ENCODE measurements at regions not wholly inside any gene's neighbourhood (a gene's known extent, or its start where the extent isn't known, plus 50 kb on each side); places are given as distances from the start of the nearest gene placed in this dataset.

DNA sequence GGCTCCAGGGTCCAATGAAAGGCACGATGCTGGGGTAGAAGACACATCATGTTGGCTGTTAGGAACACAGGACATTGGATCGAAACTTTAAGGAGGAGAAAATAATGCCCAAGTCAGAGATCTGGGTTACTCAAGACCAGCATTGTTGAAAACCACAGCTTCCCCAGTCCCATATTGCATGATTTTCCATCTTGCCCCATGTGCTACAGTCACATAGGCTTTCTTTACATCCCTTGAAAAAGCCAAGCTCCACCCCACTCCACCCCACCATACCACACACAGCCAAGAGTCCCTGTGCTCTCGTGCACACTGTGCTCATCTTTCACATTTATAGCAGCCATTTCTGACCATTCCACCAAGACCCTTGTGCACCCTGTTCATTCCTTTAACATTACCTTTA is 636.2 kb downstream of the DIAPH3 start:
- no peak for ATAC-seq
- FAIRE-seq = no peak
- no peaks in the 10 kb centered on the region for H4K20me1 ChIP-seq (ENCODE audit: insufficient read depth, low read length)
- H3K79me2 ChIP-seq (ENCODE audit: insufficient read depth, low read length) = no peaks in the 10 kb centered on the region
- H2AFZ ChIP-seq (ENCODE audit: low read length) = no peak overlapping the region
- intact Hi-C loops (cut with micrococcal nuclease; ENCODE audit: unreplicated experiment) (no loop called here), in situ Hi-C loops (cut with HindIII; ENCODE audit: extremely low pct_ligation_motif_present, low pct_unique_long_range_greater_than_20kb) (no loop called here)
- H3K27ac ChIP-seq (ENCODE audit: extremely low read length, insufficient read depth, low read length) = no peak overlapping the region
- 0 out of 2 replicates have a peak, but pooled peaks cover 7% of the 10 kb centered on the region for H3K4me1 ChIP-seq (ENCODE audit: insufficient read depth, low read length)
- H3K4me2 ChIP-seq (ENCODE audit: low read depth, low read length) = no peak overlapping the region
- no peaks in the 10 kb centered on the region for H3K27me3 ChIP-seq (ENCODE audit: control insufficient read depth in 1 of 2, insufficient read depth in 2 of 2, low read length in 2 of 2)
- H3K4me3 ChIP-seq (replicated peaks in 1 of 3; ENCODE audit: insufficient read depth in 1 of 3, low read depth in 2 of 3, low read length in 3 of 3) = no peak overlapping the region
- no peak for DNase-seq (ENCODE audit: low spot score)
- H3K9ac ChIP-seq (ENCODE audit: insufficient read depth, low read depth, low read length) = no peak overlapping the region
- H3K36me3 ChIP-seq (replicated peaks in 1 of 2; ENCODE audit: control insufficient read depth in 1 of 2, insufficient read depth in 2 of 2, low read length in 2 of 2) = no peaks in the 10 kb centered on the region
- WGBS (ENCODE audit: low lambda C conversion rate) = 0% methylated on average over 3 of the region's 3 CpGs
- H3K9me3 ChIP-seq (ENCODE audit: low read length) = no peaks in the 10 kb centered on the region
- BruUV-seq (replicated peaks) = no TSS peak
- POLR2A ChIA-PET = no interaction called here
- no peak for TF ChIP-seq ZNF292 (CRISPR knock-in tag; IDR thresholded peaks at IDR 0.05; ENCODE audit: borderline replicate concordance, low read depth)
- TF ChIP-seq MYNN (CRISPR knock-in tag; IDR thresholded peaks at IDR 0.05; ENCODE audit: low read depth) = no peak
- TF ChIP-seq, protein P1, sequence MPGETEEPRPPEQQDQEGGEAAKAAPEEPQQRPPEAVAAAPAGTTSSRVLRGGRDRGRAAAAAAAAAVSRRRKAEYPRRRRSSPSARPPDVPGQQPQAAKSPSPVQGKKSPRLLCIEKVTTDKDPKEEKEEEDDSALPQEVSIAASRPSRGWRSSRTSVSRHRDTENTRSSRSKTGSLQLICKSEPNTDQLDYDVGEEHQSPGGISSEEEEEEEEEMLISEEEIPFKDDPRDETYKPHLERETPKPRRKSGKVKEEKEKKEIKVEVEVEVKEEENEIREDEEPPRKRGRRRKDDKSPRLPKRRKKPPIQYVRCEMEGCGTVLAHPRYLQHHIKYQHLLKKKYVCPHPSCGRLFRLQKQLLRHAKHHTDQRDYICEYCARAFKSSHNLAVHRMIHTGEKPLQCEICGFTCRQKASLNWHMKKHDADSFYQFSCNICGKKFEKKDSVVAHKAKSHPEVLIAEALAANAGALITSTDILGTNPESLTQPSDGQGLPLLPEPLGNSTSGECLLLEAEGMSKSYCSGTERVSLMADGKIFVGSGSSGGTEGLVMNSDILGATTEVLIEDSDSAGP (CRISPR knock-in tag; IDR thresholded peaks at IDR 0.05; ENCODE audit: borderline replicate concordance) = no peak
- no peak for TF ChIP-seq ZNF670 (CRISPR knock-in tag; IDR thresholded peaks at IDR 0.05; ENCODE audit: borderline replicate concordance)
- TF ChIP-seq ZNF354B (CRISPR knock-in tag; IDR thresholded peaks at IDR 0.05) = no peak
- TF ChIP-seq SOX13 (IDR thresholded peaks at IDR 0.05) = no peak
- no peak for TF ChIP-seq SOX13 (CRISPR knock-in tag; conservative IDR thresholded peaks at IDR 0.05 in 1 of 2, IDR thresholded peaks at IDR 0.05 in 1 of 2)
- no peak for TF ChIP-seq FOXP1 (IDR thresholded peaks at IDR 0.05)
- no peak for TF ChIP-seq FOXP1 (CRISPR knock-in tag; IDR thresholded peaks at IDR 0.05)
- TF ChIP-seq NAIF1 (CRISPR knock-in tag; IDR thresholded peaks at IDR 0.05; ENCODE audit: borderline replicate concordance) = no peak
- TF ChIP-seq KAT7 (CRISPR knock-in tag; IDR thresholded peaks at IDR 0.05; ENCODE audit: borderline replicate concordance) = no peak
- TF ChIP-seq, protein P2, sequence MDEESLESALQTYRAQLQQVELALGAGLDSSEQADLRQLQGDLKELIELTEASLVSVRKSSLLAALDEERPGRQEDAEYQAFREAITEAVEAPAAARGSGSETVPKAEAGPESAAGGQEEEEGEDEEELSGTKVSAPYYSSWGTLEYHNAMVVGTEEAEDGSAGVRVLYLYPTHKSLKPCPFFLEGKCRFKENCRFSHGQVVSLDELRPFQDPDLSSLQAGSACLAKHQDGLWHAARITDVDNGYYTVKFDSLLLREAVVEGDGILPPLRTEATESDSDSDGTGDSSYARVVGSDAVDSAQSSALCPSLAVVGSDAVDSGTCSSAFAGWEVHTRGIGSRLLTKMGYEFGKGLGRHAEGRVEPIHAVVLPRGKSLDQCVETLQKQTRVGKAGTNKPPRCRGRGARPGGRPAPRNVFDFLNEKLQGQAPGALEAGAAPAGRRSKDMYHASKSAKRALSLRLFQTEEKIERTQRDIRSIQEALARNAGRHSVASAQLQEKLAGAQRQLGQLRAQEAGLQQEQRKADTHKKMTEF (CRISPR knock-in tag; IDR thresholded peaks at IDR 0.05) = no peak
- TF ChIP-seq, protein P3, sequence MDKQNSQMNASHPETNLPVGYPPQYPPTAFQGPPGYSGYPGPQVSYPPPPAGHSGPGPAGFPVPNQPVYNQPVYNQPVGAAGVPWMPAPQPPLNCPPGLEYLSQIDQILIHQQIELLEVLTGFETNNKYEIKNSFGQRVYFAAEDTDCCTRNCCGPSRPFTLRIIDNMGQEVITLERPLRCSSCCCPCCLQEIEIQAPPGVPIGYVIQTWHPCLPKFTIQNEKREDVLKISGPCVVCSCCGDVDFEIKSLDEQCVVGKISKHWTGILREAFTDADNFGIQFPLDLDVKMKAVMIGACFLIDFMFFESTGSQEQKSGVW (CRISPR knock-in tag; IDR thresholded peaks at IDR 0.05; ENCODE audit: borderline replicate concordance) = no peak
- TF ChIP-seq, protein P4, sequence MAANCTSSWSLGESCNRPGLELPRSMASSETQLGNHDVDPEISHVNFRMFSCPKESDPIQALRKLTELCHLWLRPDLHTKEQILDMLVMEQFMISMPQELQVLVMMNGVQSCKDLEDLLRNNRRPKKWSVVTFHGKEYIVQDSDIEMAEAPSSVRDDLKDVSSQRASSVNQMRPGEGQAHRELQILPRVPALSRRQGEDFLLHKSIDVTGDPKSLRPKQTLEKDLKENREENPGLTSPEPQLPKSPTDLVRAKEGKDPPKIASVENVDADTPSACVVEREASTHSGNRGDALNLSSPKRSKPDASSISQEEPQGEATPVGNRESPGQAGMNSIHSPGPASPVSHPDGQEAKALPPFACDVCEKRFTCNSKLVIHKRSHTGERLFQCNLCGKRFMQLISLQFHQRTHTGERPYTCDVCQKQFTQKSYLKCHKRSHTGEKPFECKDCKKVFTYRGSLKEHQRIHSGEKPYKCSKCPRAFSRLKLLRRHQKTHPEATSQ (CRISPR knock-in tag; IDR thresholded peaks at IDR 0.05; ENCODE audit: borderline replicate concordance) = no peak
- TF ChIP-seq ZSCAN22 (CRISPR knock-in tag; IDR thresholded peaks at IDR 0.05) = no peak
- TF ChIP-seq XRCC5 (optimal IDR thresholded peaks at IDR 0.05; ENCODE audit: low read length) = no peak
- no peak for TF ChIP-seq ZNF674 (CRISPR knock-in tag; IDR thresholded peaks at IDR 0.05; ENCODE audit: low read depth)
- CTCF ChIA-PET (ENCODE audit: low intra/inter-chr PET ratio, low total read pairs) = no interaction called here

All from HepG2 (cell line).